ENCODE measurements at regions not wholly inside any gene's neighbourhood (a gene's known extent, or its start where the extent isn't known, plus 50 kb on each side); places are given as distances from the start of the nearest gene placed in this dataset.

DNA sequence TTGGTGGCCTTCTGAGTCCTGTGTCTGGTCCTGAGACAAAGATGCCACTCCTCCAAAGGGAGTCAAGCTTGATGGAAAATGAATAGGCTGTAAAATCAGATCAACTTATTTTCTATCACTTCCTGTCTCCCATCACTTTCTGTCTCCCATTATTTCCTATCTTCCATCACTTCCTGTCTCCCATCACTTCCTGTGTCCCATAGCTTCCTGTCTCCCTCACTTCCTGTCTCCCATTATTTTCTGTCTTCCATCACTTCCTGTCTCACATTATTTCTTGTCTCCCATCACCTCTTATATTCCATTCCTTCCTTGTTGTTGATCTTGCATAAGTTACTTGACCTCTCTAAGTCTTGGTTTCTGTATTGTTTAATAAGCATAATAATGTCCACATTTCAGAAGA, 418.5 kb upstream of the EEF2KMT start:
- Histone ChIP-seq H3K4me3 (no peak overlapping the region), H3K27ac (no peak overlapping the region), H3K9me3 (no peaks in the 10 kb centered on the region), H3K27me3 (no peaks in the 10 kb centered on the region), H3K36me3 (replicated peaks in 1 of 2; ENCODE audit: insufficient read depth in 1 of 2, low read depth in 2 of 2) (no peaks in the 10 kb centered on the region), H3K4me1 (no peaks in the 10 kb centered on the region)
- TF ChIP-seq POLR2A (IDR thresholded peaks at IDR 0.05) = no peak
- TF ChIP-seq, protein P1, sequence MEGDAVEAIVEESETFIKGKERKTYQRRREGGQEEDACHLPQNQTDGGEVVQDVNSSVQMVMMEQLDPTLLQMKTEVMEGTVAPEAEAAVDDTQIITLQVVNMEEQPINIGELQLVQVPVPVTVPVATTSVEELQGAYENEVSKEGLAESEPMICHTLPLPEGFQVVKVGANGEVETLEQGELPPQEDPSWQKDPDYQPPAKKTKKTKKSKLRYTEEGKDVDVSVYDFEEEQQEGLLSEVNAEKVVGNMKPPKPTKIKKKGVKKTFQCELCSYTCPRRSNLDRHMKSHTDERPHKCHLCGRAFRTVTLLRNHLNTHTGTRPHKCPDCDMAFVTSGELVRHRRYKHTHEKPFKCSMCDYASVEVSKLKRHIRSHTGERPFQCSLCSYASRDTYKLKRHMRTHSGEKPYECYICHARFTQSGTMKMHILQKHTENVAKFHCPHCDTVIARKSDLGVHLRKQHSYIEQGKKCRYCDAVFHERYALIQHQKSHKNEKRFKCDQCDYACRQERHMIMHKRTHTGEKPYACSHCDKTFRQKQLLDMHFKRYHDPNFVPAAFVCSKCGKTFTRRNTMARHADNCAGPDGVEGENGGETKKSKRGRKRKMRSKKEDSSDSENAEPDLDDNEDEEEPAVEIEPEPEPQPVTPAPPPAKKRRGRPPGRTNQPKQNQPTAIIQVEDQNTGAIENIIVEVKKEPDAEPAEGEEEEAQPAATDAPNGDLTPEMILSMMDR (IDR thresholded peaks at IDR 0.05) = no peak
- intact Hi-C loops (cut with DNase I) = no loop called here
- ATAC-seq = no peak
- DNase-seq = no peak

DNA sequence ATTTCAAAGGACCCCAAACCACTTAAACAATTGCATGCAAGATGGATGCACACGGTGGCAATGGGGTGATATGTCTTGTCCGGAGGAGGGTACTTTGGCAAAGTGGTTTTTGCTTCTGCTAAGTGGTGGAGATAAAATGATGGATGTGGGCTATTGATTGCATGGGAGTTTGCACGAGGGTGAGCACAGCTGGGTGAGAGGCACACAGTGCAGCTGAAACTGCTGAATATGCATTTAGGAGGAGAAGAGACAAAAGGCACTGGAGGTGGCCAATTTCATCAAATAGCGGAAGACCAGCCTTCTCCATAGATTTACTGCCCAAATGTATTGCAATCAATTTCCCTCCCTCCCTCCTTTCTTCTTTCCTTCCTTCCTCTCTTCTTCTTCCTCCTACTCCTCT, 414.4 kb upstream of the EEF2KMT start:
- Histone ChIP-seq H3K4me3 (no peak overlapping the region), H3K36me3 (replicated peaks in 1 of 2; ENCODE audit: insufficient read depth in 1 of 2, low read depth in 2 of 2) (no peaks in the 10 kb centered on the region), H3K27me3 (no peaks in the 10 kb centered on the region), H3K9me3 (no peaks in the 10 kb centered on the region), H3K27ac (no peak overlapping the region), H3K4me1 (no peaks in the 10 kb centered on the region)
- 21 to 23% methylated on average over 4 of the region's 4 CpGs for WGBS, 2 donors
- DNase-seq = no peak
- intact Hi-C loops (cut with DNase I) = no loop called here
- no peak for ATAC-seq
- no peak for TF ChIP-seq POLR2A (IDR thresholded peaks at IDR 0.05)
- TF ChIP-seq, protein P1 (IDR thresholded peaks at IDR 0.05) = no peak

DNA sequence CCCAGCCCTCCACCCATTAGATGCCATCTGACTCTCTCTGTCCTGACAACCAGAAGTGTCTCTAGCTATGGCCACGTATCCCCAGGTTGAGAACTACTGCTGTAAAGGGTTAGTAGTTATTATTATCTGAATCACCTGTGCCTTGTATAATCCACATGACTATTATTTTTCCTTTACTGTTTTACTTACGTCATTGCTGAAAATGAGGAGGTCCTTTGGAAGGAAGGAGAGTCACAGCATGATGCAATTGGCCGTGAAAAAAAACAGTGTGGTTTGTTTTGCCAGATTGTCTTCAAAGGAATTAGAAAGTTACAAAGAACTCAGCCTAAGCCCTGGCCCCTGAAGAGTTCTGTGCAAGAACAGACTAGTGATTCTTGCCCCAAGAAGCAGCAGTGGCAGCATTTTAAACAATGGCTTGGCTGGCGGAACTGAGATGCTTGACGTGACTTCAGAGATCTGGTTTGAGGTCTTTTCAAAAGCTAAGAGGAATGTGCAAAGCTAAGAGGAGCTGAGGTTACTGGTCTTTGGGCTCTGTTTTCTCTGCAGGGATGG, 413.3 kb upstream of the EEF2KMT start:
- no peak overlapping the region for H3K27ac ChIP-seq
- ATAC-seq = no peak
- intact Hi-C loops (cut with DNase I) = no loop called here
- H3K27me3 ChIP-seq = no peaks in the 10 kb centered on the region
- 19 to 24% methylated on average over 5 of the region's 5 CpGs for WGBS, 2 donors
- no peak for TF ChIP-seq POLR2A (IDR thresholded peaks at IDR 0.05)
- TF ChIP-seq, protein P1 (IDR thresholded peaks at IDR 0.05) = no peak
- H3K36me3 ChIP-seq (replicated peaks in 1 of 2; ENCODE audit: insufficient read depth in 1 of 2, low read depth in 2 of 2) = no peaks in the 10 kb centered on the region
- DNase-seq = no peak
- H3K4me3 ChIP-seq = no peak overlapping the region
- H3K4me1 ChIP-seq = no peaks in the 10 kb centered on the region
- H3K9me3 ChIP-seq = no peaks in the 10 kb centered on the region

DNA sequence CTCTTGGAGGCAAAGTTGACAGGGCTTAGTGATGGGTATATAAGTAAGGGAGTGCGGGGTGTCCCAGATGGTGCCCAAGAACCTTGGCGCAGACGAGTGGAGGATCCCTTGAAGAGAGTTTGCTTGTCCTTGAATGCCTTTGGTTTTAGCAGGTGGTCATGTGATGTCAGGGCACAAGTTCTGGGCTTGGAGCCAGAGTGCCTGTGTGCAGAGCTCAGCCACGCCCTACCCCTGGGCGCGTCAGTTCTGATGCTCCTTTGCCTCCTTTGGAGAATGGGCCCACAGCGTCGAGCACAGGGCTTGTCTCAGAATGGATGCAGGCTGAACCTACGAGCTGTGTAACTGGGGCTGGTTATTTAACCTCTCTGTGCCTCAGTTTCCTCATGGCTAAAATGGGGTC, 412.2 kb upstream of the EEF2KMT start:
- intact Hi-C loops (cut with DNase I) = no loop called here
- Histone ChIP-seq H3K4me3 (no peak overlapping the region), H3K36me3 (replicated peaks in 1 of 2; ENCODE audit: insufficient read depth in 1 of 2, low read depth in 2 of 2) (no peaks in the 10 kb centered on the region), H3K9me3 (no peaks in the 10 kb centered on the region), H3K27me3 (no peaks in the 10 kb centered on the region), H3K4me1 (no peaks in the 10 kb centered on the region), H3K27ac (no peak overlapping the region)
- 69 to 79% methylated on average over 3 to 9 of the region's 9 CpGs for WGBS, 2 donors
- ATAC-seq (no peak), DNase-seq (no peak)
- TF ChIP-seq, protein P1 (IDR thresholded peaks at IDR 0.05) = no peak
- TF ChIP-seq POLR2A (IDR thresholded peaks at IDR 0.05) = no peak

DNA sequence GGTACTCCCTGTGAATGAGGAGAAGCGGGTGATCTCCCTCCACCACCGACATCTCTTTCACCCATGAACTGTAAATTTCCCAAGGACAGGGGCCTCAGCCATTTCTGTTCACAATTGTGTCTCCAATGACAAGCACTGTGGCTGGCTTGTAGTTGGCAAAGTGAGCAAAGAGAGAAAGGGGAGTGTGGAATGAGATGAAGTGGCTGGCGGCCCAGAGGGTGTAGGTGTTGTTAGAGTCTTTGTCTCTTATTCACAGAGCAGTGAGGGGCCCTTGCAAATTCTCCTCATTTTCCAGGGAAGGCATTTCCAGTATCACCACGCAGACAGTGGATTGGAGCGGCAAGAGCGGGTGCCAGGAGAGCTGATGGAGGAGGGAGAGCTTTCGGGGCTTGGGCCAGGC, 411.7 kb upstream of the EEF2KMT start:
- Histone ChIP-seq H3K4me3 (no peak overlapping the region), H3K36me3 (replicated peaks in 1 of 2; ENCODE audit: insufficient read depth in 1 of 2, low read depth in 2 of 2) (no peaks in the 10 kb centered on the region), H3K27ac (no peak overlapping the region), H3K9me3 (no peaks in the 10 kb centered on the region), H3K27me3 (no peaks in the 10 kb centered on the region), H3K4me1 (no peaks in the 10 kb centered on the region)
- TF ChIP-seq, protein P1 (IDR thresholded peaks at IDR 0.05) = no peak
- TF ChIP-seq POLR2A (IDR thresholded peaks at IDR 0.05) = no peak
- DNase-seq = no peak
- WGBS, 2 donors = 68 to 87% methylated on average over 7 of the region's 7 CpGs
- intact Hi-C loops (cut with DNase I) = no loop called here
- ATAC-seq = no peak
